ENCODE measurements at regions not wholly inside any gene's neighbourhood (a gene's known extent, or its start where the extent isn't known, plus 50 kb on each side); places are given as distances from the start of the nearest gene placed in this dataset.

DNA sequence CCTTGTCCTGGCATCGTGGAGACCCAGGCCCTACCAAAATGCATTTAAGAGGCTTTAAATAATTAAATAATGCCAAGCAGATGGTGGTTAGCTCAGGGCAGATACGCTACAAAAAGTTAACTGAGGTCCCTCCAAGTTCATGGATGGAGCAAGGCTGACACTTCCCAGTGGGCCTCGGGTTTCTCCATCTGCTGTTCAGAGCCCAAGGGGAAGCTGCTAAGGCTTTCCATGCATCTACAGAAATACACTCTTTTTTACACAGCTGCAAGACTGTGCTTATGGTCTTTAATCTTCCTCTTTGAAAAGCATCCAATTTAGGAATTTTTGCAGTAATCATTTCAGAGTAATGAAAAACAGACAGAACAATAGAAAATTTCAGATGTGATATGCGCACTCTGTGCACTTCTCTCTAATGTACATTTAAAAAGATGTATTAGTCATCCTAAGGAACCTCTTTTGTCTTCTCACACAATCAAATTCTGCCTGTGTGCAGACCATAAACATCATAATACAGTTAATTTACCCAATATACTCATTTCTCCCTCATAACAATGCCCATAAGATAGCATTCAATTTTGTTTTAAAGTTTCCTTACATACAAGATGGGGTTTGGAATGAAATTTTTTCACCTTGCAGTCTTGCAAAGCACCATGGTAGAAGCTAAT, 173.2 kb upstream of the ATP1B1 start:
- no peak for DNase-seq (ENCODE audit: low read depth)
- Histone ChIP-seq H3K36me3 (ENCODE audit: control insufficient read depth, insufficient read depth, low read length) (no peaks in the 10 kb centered on the region), H3K27me3 (ENCODE audit: control insufficient read depth, insufficient read depth, low read length) (no peaks in the 10 kb centered on the region)

DNA sequence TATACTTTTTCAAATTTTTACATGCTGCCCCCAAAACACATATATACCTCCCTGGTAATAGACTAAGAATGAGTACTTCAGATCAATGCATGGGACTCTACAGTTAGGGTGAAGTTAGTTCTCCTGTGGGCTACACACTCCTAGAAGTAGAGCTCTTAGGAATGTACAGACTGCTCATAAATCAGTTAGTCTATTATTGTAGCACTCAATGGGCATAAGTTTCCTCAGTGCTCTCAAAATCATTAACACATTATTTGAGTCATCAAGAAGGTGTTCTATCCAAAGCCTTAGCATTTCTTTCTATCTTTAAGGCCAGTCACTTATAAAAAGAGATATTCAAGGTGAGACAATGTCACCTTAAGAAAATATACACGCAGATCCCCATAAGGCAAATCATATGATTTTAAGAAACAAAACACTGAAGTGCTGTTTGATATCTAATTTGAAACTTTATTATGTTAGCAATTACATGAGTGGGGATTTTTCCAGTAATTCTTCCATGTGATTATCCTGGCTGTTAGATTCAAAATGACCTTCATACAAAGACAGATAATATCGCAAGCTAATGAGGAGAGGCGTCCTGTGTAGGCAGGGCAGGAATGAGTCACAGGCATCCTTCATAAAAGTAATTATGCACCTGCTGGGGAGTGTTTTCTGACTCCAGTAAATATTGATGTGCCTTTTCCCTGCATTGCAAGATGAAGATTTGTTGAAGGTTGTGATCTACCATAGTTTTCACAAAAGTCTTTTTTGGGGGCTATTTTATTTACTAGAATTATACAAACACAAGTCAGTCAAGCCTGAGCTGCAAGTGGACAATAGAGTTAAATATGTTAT, 167.2 kb upstream of the ATP1B1 start:
- Histone ChIP-seq H3K27me3 (ENCODE audit: control insufficient read depth, insufficient read depth, low read length) (no peaks in the 10 kb centered on the region), H3K36me3 (ENCODE audit: control insufficient read depth, insufficient read depth, low read length) (no peaks in the 10 kb centered on the region), H3K4me3 (ENCODE audit: low read depth, low read length) (no peak overlapping the region)
- TF ChIP-seq, protein P1, sequence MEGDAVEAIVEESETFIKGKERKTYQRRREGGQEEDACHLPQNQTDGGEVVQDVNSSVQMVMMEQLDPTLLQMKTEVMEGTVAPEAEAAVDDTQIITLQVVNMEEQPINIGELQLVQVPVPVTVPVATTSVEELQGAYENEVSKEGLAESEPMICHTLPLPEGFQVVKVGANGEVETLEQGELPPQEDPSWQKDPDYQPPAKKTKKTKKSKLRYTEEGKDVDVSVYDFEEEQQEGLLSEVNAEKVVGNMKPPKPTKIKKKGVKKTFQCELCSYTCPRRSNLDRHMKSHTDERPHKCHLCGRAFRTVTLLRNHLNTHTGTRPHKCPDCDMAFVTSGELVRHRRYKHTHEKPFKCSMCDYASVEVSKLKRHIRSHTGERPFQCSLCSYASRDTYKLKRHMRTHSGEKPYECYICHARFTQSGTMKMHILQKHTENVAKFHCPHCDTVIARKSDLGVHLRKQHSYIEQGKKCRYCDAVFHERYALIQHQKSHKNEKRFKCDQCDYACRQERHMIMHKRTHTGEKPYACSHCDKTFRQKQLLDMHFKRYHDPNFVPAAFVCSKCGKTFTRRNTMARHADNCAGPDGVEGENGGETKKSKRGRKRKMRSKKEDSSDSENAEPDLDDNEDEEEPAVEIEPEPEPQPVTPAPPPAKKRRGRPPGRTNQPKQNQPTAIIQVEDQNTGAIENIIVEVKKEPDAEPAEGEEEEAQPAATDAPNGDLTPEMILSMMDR (IDR thresholded peaks at IDR 0.05; ENCODE audit: insufficient read depth, low read length, severe bottlenecking), result no peak
- no peak for DNase-seq (ENCODE audit: low read depth)
- FAIRE-seq, result no peak

More for the DNA sequence above, 173.2 kb upstream of the ATP1B1 start:
- FAIRE-seq, result no peak
- TF ChIP-seq, protein P1 (IDR thresholded peaks at IDR 0.05; ENCODE audit: insufficient read depth, low read length, severe bottlenecking), result no peak
- no peak overlapping the region for H3K4me3 ChIP-seq (ENCODE audit: low read depth, low read length)

DNA sequence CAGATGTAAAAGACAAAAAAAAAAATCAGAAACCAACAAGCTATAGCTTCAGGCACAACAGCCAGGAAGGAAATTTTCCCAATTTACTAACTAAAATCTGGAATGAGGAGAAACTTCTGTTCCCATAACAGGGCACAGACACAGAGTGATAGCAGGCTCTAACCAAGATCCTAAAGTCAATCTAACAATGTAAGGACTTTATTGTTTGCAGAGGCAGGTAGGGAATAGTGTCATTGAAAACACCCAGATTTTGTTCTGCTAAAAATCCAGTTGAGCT, 166.6 kb upstream of the ATP1B1 start:
- H3K36me3 ChIP-seq (ENCODE audit: control insufficient read depth, insufficient read depth, low read length), result no peaks in the 10 kb centered on the region
- DNase-seq (ENCODE audit: low read depth) (no peak), FAIRE-seq (no peak)
- H3K27me3 ChIP-seq (ENCODE audit: control insufficient read depth, insufficient read depth, low read length), result no peaks in the 10 kb centered on the region
- no peak overlapping the region for H3K4me3 ChIP-seq (ENCODE audit: low read depth, low read length)
- TF ChIP-seq, protein P1 (IDR thresholded peaks at IDR 0.05; ENCODE audit: insufficient read depth, low read length, severe bottlenecking), result no peak

DNA sequence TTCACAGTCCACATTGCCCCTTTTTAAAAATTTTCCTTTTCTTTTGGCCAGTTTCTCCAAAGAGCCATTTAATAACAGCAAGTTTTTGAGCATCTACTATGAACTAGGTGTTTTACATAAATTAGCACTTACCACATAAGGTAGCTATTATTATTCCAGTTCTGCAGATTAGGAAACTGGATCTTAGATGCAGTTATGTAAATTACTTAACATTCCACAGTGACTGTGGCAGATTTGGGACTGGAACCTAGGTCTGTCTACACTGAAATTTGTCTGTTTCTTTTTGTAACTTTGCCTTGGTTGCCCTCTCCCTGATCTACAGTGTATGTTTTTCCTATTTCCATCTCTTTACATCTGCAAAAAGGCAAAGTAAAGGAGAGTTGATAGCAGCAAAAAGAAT, 164.8 kb upstream of the ATP1B1 start:
- H3K4me3 ChIP-seq (ENCODE audit: low read depth, low read length), result no peak overlapping the region
- TF ChIP-seq, protein P1 (IDR thresholded peaks at IDR 0.05; ENCODE audit: insufficient read depth, low read length, severe bottlenecking), result no peak
- DNase-seq (ENCODE audit: low read depth), result no peak
- H3K27me3 ChIP-seq (ENCODE audit: control insufficient read depth, insufficient read depth, low read length), result no peaks in the 10 kb centered on the region
- no peaks in the 10 kb centered on the region for H3K36me3 ChIP-seq (ENCODE audit: control insufficient read depth, insufficient read depth, low read length)
- FAIRE-seq, result no peak

DNA sequence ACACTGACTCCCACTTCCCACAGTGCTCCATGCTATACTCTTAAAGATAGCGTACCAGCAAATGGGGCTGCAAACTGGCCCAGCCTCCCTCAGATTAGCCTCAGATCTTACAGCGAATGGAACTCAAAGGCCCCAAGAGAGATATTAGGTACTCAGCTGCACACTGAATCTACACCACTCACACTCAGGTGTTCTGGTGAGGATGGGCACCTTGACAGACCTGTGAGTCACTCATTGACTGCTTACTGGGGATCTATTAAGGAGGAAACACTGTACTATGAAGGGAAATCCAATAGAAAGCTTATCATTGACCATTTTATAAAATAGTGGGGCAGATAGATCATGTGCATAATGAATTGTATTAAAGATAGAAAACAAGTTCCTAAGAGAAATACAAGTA, 164.3 kb upstream of the ATP1B1 start:
- Histone ChIP-seq H3K27me3 (ENCODE audit: control insufficient read depth, insufficient read depth, low read length) (no peaks in the 10 kb centered on the region), H3K36me3 (ENCODE audit: control insufficient read depth, insufficient read depth, low read length) (no peaks in the 10 kb centered on the region), H3K4me3 (ENCODE audit: low read depth, low read length) (no peak overlapping the region)
- DNase-seq (ENCODE audit: low read depth), result peak; percentile 55
- TF ChIP-seq, protein P1 (IDR thresholded peaks at IDR 0.05; ENCODE audit: insufficient read depth, low read length, severe bottlenecking), result no peak
- no peak for FAIRE-seq
